ENCODE measurements at regions not wholly inside any gene's neighbourhood (a gene's known extent, or its start where the extent isn't known, plus 50 kb on each side); places are given as distances from the start of the nearest gene placed in this dataset.

GRCh38 chr18:56532176-56532840 is 106.1 kb downstream of the TXNL1 start:
- no peak for TF ChIP-seq RARB (CRISPR knock-in tag; IDR thresholded peaks at IDR 0.05)
- no peak for TF ChIP-seq PPARA (CRISPR knock-in tag; IDR thresholded peaks at IDR 0.05; ENCODE audit: borderline replicate concordance)
- no peak for TF ChIP-seq ARNTL (CRISPR knock-in tag; IDR thresholded peaks at IDR 0.05; ENCODE audit: borderline replicate concordance, low read depth)
- no peak for TF ChIP-seq CSRNP3 (CRISPR knock-in tag; IDR thresholded peaks at IDR 0.05)

All from SK-N-SH treated with all-trans-retinoic acid at 6 μM for 48 hours (cell line).